ENCODE measurements at regions not wholly inside any gene's neighbourhood (a gene's known extent, or its start where the extent isn't known, plus 50 kb on each side); places are given as distances from the start of the nearest gene placed in this dataset.

DNA sequence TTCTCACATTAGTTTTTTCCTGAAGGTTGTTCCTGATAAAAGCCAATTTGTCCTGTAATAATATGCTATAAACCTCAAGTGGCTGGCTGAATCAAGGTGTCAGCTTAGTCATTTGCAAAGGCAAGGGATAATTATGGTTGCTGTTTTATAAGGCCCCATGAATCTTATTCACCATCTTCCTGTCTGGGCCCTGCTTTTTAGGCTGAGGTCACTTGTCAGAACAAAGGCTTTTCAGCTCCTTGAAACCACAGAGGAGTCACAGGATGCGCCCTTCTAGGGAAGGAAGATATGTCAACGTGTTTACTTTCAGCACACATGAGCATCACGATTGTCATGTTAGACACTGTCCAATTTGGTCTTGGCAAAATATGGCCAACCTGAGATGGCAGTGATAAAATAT lies 64.8 kb upstream of the NAA20 start:
- TF ChIP-seq, protein P1, sequence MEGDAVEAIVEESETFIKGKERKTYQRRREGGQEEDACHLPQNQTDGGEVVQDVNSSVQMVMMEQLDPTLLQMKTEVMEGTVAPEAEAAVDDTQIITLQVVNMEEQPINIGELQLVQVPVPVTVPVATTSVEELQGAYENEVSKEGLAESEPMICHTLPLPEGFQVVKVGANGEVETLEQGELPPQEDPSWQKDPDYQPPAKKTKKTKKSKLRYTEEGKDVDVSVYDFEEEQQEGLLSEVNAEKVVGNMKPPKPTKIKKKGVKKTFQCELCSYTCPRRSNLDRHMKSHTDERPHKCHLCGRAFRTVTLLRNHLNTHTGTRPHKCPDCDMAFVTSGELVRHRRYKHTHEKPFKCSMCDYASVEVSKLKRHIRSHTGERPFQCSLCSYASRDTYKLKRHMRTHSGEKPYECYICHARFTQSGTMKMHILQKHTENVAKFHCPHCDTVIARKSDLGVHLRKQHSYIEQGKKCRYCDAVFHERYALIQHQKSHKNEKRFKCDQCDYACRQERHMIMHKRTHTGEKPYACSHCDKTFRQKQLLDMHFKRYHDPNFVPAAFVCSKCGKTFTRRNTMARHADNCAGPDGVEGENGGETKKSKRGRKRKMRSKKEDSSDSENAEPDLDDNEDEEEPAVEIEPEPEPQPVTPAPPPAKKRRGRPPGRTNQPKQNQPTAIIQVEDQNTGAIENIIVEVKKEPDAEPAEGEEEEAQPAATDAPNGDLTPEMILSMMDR (conservative IDR thresholded peaks at IDR 0.05; ENCODE audit: low read depth in 2 of 2): no peak
- TF ChIP-seq EZH2 (IDR thresholded peaks at IDR 0.05; ENCODE audit: low read depth, unreplicated experiment): no peak
- TF ChIP-seq JUNB (IDR thresholded peaks at IDR 0.05; ENCODE audit: unreplicated experiment): no peak
- no peak for TF ChIP-seq ZNF114 (CRISPR knock-in tag; IDR thresholded peaks at IDR 0.05)
- TF ChIP-seq, protein P2, sequence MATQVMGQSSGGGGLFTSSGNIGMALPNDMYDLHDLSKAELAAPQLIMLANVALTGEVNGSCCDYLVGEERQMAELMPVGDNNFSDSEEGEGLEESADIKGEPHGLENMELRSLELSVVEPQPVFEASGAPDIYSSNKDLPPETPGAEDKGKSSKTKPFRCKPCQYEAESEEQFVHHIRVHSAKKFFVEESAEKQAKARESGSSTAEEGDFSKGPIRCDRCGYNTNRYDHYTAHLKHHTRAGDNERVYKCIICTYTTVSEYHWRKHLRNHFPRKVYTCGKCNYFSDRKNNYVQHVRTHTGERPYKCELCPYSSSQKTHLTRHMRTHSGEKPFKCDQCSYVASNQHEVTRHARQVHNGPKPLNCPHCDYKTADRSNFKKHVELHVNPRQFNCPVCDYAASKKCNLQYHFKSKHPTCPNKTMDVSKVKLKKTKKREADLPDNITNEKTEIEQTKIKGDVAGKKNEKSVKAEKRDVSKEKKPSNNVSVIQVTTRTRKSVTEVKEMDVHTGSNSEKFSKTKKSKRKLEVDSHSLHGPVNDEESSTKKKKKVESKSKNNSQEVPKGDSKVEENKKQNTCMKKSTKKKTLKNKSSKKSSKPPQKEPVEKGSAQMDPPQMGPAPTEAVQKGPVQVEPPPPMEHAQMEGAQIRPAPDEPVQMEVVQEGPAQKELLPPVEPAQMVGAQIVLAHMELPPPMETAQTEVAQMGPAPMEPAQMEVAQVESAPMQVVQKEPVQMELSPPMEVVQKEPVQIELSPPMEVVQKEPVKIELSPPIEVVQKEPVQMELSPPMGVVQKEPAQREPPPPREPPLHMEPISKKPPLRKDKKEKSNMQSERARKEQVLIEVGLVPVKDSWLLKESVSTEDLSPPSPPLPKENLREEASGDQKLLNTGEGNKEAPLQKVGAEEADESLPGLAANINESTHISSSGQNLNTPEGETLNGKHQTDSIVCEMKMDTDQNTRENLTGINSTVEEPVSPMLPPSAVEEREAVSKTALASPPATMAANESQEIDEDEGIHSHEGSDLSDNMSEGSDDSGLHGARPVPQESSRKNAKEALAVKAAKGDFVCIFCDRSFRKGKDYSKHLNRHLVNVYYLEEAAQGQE (IDR thresholded peaks at IDR 0.05; ENCODE audit: unreplicated experiment): no peak
- no peak for TF ChIP-seq POLR2AphosphoS5 (IDR thresholded peaks at IDR 0.05; ENCODE audit: low read depth)
- TF ChIP-seq CREB1 (CRISPR knock-in tag; IDR thresholded peaks at IDR 0.05; ENCODE audit: low read depth): no peak
- no peak for TF ChIP-seq EZH2phosphoT487 (IDR thresholded peaks at IDR 0.05; ENCODE audit: unreplicated experiment)
- no peak for TF ChIP-seq NANOG (IDR thresholded peaks at IDR 0.05; ENCODE audit: borderline replicate concordance)

All from GM23338 (cell line).